K562 (cell line): ENCODE measurements at regions not wholly inside any gene's neighbourhood (a gene's known extent, or its start where the extent isn't known, plus 50 kb on each side); places are given as distances from the start of the nearest gene placed in this dataset.

Experiments used
- MXI1 ChIP-seq: IDR thresholded peaks from 2 replicates; pipeline ENCODE4 v1.6.1; 2011; ENCODE audit warnings: low read depth, mild to moderate bottlenecking, improper control_type of control experiment, low read length
- SMC3 ChIP-seq: conservative IDR thresholded peaks from 2 replicates; pipeline ENCODE4 v1.6.1; 2011; ENCODE audit warnings: low read depth, low read length, improper control_type of control experiment; ENCODE audit not compliant: insufficient read depth
- ZNF318 ChIP-seq, 2 experiments: fragments of 450-650 bp; IDR thresholded peaks; 2 replicates each; pipeline ENCODE4 v1.6.1; 2016; ENCODE audit warnings: mild to moderate bottlenecking in 2 of 2, borderline replicate concordance in 1 of 2, low read depth in 1 of 2, moderate library complexity in 1 of 2

DNA sequence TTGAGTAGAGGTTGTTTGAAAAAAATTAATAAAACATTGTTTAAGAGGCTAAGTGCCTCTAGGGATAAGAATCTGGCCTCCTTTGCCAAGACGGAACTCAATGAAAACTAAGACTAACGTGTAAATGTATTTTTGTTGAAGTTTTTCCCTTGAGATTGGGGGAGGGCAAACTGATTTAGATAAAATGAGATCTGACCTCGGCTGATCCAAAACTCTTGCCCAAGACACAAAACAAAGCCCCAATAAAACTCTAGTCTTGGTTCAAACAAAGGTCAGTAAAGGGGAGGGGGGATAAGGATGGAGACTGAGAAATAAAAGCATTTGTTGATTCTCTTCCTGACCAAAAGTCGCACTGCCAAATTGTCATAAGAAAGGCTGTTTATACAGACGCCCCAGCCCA is 134.8 kb upstream of the DPT start (continued):
- TF ChIP-seq ZNF318 (IDR thresholded peaks at IDR 0.05; ENCODE audit: borderline replicate concordance in 1 of 2, low read depth in 1 of 2) (no peak), MXI1 (no peak), SMC3 (no peak)
